ENCODE measurements at regions not wholly inside any gene's neighbourhood (a gene's known extent, or its start where the extent isn't known, plus 50 kb on each side); places are given as distances from the start of the nearest gene placed in this dataset.
"Not testable (repeated sequence)": the region's sequence is repeated elsewhere in the genome, so short reads cannot be mapped to it uniquely, and the experiment has no call there.

GRCh38 chr2:89761863-89762262 is 1070.4 kb downstream of the RPIA start:
- H4K20me1 ChIP-seq (ENCODE audit: control insufficient read depth, insufficient read depth); H3K79me2 ChIP-seq (ENCODE audit: control insufficient read depth, insufficient read depth, low read length); H3K9ac ChIP-seq (ENCODE audit: control insufficient read depth, insufficient read depth, low read length); DNase-seq (ENCODE audit: low read depth, low spot score); SMC1A ChIA-PET (ENCODE audit: uncharacterized antibody, unreplicated experiment); H3K36me3 ChIP-seq (ENCODE audit: control insufficient read depth in 2 of 2, insufficient read depth in 2 of 2, low read length in 1 of 2); H3K4me3 ChIP-seq; H3K9me3 ChIP-seq (replicated peaks; ENCODE audit: control insufficient read depth, insufficient read depth, low read length); H3K4me2 ChIP-seq (ENCODE audit: control insufficient read depth, insufficient read depth); intact Hi-C loops (cut with micrococcal nuclease; ENCODE audit: unreplicated experiment); CTCF ChIA-PET; ATAC-seq; in situ Hi-C loops (cut with MboI); POLR2A ChIA-PET; H2AFZ ChIP-seq (ENCODE audit: control insufficient read depth, low read depth, low read length); RAD21 ChIA-PET (ENCODE audit: unreplicated experiment); H3K27me3 ChIP-seq (replicated peaks in 1 of 2; ENCODE audit: control insufficient read depth in 2 of 2, insufficient read depth in 2 of 2, low read length in 1 of 2); H3K27ac ChIP-seq (ENCODE audit: control insufficient read depth, insufficient read depth); FAIRE-seq; H3K4me1 ChIP-seq (ENCODE audit: control insufficient read depth, insufficient read depth, low read length); BruUV-seq (replicated peaks): not testable (repeated sequence)
- 55% methylated on average over 4 of the region's 4 CpGs for WGBS (ENCODE audit: insufficient coverage, insufficient replicate concordance, low lambda C conversion rate, missing lambda C conversion rate)

DNA sequence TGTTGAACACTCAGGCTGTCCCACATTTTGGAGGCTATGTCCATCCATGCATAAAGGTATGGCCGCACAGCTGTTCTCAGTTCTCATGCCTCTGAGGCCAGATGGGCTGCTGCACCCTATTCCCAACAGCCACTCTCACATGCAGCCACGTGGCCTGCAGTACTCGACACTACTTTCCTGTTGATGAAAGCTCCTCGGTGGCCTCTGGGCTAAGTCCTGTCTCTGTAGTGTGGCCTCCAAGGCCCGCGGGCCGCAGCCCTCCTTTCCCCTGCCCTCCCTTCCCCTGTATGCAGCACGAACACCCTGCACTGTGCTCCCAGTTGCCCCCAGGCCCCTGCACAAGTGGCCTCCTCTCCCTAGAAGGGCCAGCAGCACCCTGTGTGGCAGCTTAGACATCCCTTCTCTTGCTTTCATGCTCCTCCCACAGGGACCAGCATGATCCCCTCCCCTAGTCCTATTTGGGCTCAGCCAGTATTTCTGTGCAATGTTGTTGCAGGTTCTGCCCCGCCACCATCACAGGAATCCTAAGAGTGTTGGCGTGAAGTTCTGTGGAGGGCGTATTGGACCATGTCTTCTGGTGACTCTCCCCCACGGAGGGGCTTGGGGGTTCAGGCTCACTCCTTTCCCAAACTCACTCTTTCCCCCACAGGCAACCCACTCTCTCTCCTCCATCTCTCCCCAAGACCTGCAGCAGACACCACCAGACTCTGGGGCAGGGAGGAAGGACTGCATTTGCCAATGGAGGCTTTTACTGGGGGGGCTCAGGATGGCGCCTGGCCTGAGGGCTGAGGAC is 1071.2 kb downstream of the RPIA start:
- in situ Hi-C loops (cut with MboI); POLR2A ChIA-PET; ATAC-seq; CTCF ChIA-PET; BruUV-seq (replicated peaks); DNase-seq (ENCODE audit: low read depth, low spot score); H3K36me3 ChIP-seq (ENCODE audit: control insufficient read depth in 2 of 2, insufficient read depth in 2 of 2, low read length in 1 of 2); H3K79me2 ChIP-seq (ENCODE audit: control insufficient read depth, insufficient read depth, low read length); H3K4me2 ChIP-seq (ENCODE audit: control insufficient read depth, insufficient read depth); H4K20me1 ChIP-seq (ENCODE audit: control insufficient read depth, insufficient read depth); H3K9me3 ChIP-seq (replicated peaks; ENCODE audit: control insufficient read depth, insufficient read depth, low read length); H3K27ac ChIP-seq (ENCODE audit: control insufficient read depth, insufficient read depth); SMC1A ChIA-PET (ENCODE audit: uncharacterized antibody, unreplicated experiment); H3K27me3 ChIP-seq (replicated peaks in 1 of 2; ENCODE audit: control insufficient read depth in 2 of 2, insufficient read depth in 2 of 2, low read length in 1 of 2); H2AFZ ChIP-seq (ENCODE audit: control insufficient read depth, low read depth, low read length); H3K4me3 ChIP-seq; RAD21 ChIA-PET (ENCODE audit: unreplicated experiment); H3K9ac ChIP-seq (ENCODE audit: control insufficient read depth, insufficient read depth, low read length); H3K4me1 ChIP-seq (ENCODE audit: control insufficient read depth, insufficient read depth, low read length); FAIRE-seq; intact Hi-C loops (cut with micrococcal nuclease; ENCODE audit: unreplicated experiment): not testable (repeated sequence)
- 55% methylated on average over 13 of the region's 13 CpGs for WGBS (ENCODE audit: insufficient coverage, insufficient replicate concordance, low lambda C conversion rate, missing lambda C conversion rate)

Measured in GM12878 (cell line).